ENCODE measurements at regions not wholly inside any gene's neighbourhood (a gene's known extent, or its start where the extent isn't known, plus 50 kb on each side); places are given as distances from the start of the nearest gene placed in this dataset.

GRCh38 chr3:116630494-116630893, 79.1 kb upstream of the TUSC7 start (continued):
- no peak for TF ChIP-seq GABPA (IDR thresholded peaks at IDR 0.05; ENCODE audit: low read depth)

- Histone ChIP-seq H3K9ac (no peak overlapping the region), H3K4me2 (no peak overlapping the region), H3K79me2 (ENCODE audit: insufficient read depth) (no peaks in the 10 kb centered on the region), H3K36me3 (replicated peaks in 1 of 2; ENCODE audit: control insufficient read depth in 1 of 2, insufficient read depth in 2 of 2, low read length in 1 of 2) (no peaks in the 10 kb centered on the region), H3K4me3 (ENCODE audit: low read depth in 2 of 2, low read length in 1 of 2) (no peak overlapping the region), H3K9me2 (no peaks in the 10 kb centered on the region), H2AFZ (ENCODE audit: low read depth) (no peak overlapping the region), H3K27ac (ENCODE audit: low read depth in 2 of 2, low read length in 1 of 2) (no peak overlapping the region), H3K9me3 (no peaks in the 10 kb centered on the region), H3F3A (replicated peaks; ENCODE audit: insufficient read depth) (no peaks in the 10 kb centered on the region), H3K27me3 (ENCODE audit: insufficient read depth) (no peaks in the 10 kb centered on the region), H4K20me1 (ENCODE audit: insufficient read depth) (no peaks in the 10 kb centered on the region), H3K4me1 (ENCODE audit: control insufficient read depth in 1 of 2, insufficient read depth in 2 of 2, low read depth in 1 of 2, low read length in 1 of 2) (no peaks in the 10 kb centered on the region)
- POLR2A ChIA-PET, result no interaction called here
- TF ChIP-seq TCF12 (IDR thresholded peaks at IDR 0.05), result no peak
- TF ChIP-seq ZBTB33 (IDR thresholded peaks at IDR 0.05; ENCODE audit: borderline replicate concordance, low read depth), result no peak
- no peak for TF ChIP-seq CTCF (IDR thresholded peaks at IDR 0.05)
- TF ChIP-seq NRF1 (IDR thresholded peaks at IDR 0.05; ENCODE audit: low read depth, low read length), result no peak
- no peak for TF ChIP-seq RCOR1 (IDR thresholded peaks at IDR 0.05; ENCODE audit: low read length)
- TF ChIP-seq NFIC (IDR thresholded peaks at IDR 0.05; ENCODE audit: borderline replicate concordance), result no peak
- TF ChIP-seq GABPA (IDR thresholded peaks at IDR 0.05; ENCODE audit: low read depth), result no peak
- TF ChIP-seq TAF1 (IDR thresholded peaks at IDR 0.05; ENCODE audit: borderline replicate concordance, low read depth, low read length), result no peak
- TF ChIP-seq MEF2A (IDR thresholded peaks at IDR 0.05; ENCODE audit: borderline replicate concordance, low read depth), result no peak
- TF ChIP-seq RAD21 (IDR thresholded peaks at IDR 0.05; ENCODE audit: low read length), result no peak
- TF ChIP-seq JUND (IDR thresholded peaks at IDR 0.05), result no peak
- WGBS (ENCODE audit: low lambda C conversion rate), result 39% methylated on average over 2 of the region's 2 CpGs
- CTCF ChIA-PET, result no interaction called here
- DNase-seq, result no peak
Measured at GRCh38 chr3:116639641-116640040, 69.9 kb upstream of the TUSC7 start.

- Histone ChIP-seq H3K4me1 (ENCODE audit: control insufficient read depth in 1 of 2, insufficient read depth in 2 of 2, low read depth in 1 of 2, low read length in 1 of 2) (no peaks in the 10 kb centered on the region), H3K9ac (no peak overlapping the region), H3K9me3 (no peaks in the 10 kb centered on the region), H3K27ac (ENCODE audit: low read depth in 2 of 2, low read length in 1 of 2) (no peak overlapping the region), H3K79me2 (ENCODE audit: insufficient read depth) (no peaks in the 10 kb centered on the region), H3K9me2 (no peaks in the 10 kb centered on the region), H4K20me1 (ENCODE audit: insufficient read depth) (no peaks in the 10 kb centered on the region), H3K27me3 (ENCODE audit: insufficient read depth) (no peaks in the 10 kb centered on the region), H3K36me3 (replicated peaks in 1 of 2; ENCODE audit: control insufficient read depth in 1 of 2, insufficient read depth in 2 of 2, low read length in 1 of 2) (no peaks in the 10 kb centered on the region), H3K4me3 (ENCODE audit: low read depth in 2 of 2, low read length in 1 of 2) (no peak overlapping the region), H3F3A (replicated peaks; ENCODE audit: insufficient read depth) (no peaks in the 10 kb centered on the region), H3K4me2 (no peak overlapping the region), H2AFZ (ENCODE audit: low read depth) (no peak overlapping the region)
- ChIA-PET POLR2A (no interaction called here), CTCF (no interaction called here)
- TF ChIP-seq REST (IDR thresholded peaks at IDR 0.05; ENCODE audit: low read depth, low read length), result no peak
- no peak for TF ChIP-seq NRF1 (IDR thresholded peaks at IDR 0.05; ENCODE audit: low read depth, low read length)
- no peak for TF ChIP-seq MEF2A (IDR thresholded peaks at IDR 0.05; ENCODE audit: borderline replicate concordance, low read depth)
- no peak for TF ChIP-seq RAD21 (IDR thresholded peaks at IDR 0.05; ENCODE audit: low read length)
- WGBS (ENCODE audit: low lambda C conversion rate), result 59% methylated on average over 3 of the region's 3 CpGs
- no peak for DNase-seq
Measured at GRCh38 chr3:116640109-116640508, 69.5 kb upstream of the TUSC7 start.

Data from SK-N-SH (cell line).